Endometrium (tissue), 2 donors: ENCODE measurements at regions not wholly inside any gene's neighbourhood (a gene's known extent, or its start where the extent isn't known, plus 50 kb on each side); places are given as distances from the start of the nearest gene placed in this dataset.
"Not testable (repeated sequence)": the region's sequence is repeated elsewhere in the genome, so short reads cannot be mapped to it uniquely, and the experiment has no call there.

Experiments
- FAIRE-seq: peaks from 2 replicates; lab custom pipeline; 2012; peaks lifted over from hg19 to GRCh38; lab: Jason Lieb, UNC
- donor health status: control.
- donor health status: control.

DNA sequence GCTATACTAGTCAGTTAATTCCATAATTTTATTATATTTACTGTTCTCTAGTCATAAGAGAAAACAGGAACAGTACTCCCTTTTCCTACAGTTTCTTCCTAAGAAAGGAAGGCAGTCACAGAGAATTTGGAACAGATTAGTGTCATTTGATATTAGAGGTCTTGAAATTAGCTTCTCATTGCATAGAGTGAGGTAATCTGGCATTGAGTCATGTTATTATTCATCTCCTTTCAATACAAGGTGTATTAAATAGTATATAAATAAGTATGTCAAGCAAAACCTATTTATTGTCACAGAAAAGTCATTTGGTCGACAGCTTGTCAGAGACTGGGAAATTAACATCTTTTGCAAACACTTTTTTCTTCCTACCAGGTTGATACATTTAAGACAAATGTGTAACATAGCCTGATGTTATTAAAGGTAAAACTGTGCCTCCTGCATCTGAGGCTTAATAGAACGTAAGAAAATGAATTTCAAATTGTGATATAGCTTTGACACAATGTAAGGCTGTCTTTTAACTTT is 753.1 kb upstream of the FRG1 start:
- FAIRE-seq = no peak

DNA sequence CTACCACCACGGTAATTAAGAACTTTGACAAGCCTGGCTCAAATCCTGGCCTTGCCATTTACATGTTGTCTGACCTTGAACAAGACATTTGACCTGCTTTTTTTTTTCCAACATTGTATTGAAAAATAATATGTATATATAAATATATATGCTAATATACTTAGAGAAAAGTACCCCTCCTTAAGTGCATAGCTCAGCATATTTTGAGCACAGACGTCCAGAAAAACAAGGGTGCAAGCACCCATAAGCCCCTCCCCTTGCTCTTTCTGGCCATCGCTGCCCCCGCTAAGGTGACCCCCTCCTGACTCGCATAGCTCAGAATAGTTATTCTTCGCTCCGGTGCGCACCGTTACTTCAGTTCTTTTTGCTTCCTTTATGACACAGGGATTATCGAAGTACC is 742.0 kb upstream of the FRG1 start:
- no peak for FAIRE-seq

DNA sequence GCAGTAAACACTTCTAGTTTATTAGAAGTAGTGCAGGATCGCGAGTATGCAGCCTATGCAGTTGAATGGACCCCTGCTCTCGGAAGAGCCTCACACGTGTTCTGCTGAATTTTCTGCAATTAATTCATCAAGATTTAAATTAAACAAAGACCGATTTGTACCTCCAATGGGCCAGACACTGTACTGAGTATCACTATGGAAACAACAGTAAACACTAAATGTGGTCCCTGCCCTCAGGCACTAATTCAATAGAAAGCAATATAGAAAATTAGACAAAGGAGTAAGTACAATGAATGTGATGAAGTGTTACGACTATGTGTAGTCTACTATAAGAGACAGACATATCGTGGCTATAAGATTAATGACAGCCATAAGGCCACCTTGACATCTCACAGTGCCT is 740.3 kb upstream of the FRG1 start:
- no peak for FAIRE-seq

DNA sequence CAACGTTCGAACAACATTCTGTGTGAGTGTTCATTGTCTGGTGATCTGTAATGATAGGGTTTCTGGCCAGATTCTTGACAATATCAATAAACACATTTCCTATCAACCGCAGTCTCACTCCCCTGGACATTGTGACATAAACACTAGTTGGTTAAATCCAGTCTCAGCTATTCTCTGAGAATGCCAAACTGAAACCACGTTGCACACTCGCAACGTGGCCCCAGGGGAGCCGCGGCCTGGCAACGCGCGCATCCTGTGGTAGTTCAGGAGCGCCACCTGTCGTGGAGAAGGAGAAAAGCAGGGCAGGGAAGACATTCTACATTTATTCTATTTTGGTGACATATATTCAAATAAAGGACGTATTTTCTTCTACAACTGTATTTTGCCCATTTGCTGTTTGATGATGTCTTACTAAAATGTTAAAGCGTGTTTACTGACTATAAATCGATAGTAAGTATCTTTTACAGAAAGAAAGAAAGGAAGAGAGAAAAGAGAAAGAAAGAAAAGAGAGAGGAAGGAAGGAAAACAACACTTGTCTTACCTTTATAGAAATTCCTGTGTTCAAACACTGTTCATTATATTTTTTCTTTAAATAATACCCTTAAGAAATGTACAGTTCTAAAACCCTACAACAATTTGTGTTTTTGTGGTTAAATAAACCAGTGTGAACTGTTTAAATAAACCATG is 738.3 kb upstream of the FRG1 start:
- FAIRE-seq = no peak

DNA sequence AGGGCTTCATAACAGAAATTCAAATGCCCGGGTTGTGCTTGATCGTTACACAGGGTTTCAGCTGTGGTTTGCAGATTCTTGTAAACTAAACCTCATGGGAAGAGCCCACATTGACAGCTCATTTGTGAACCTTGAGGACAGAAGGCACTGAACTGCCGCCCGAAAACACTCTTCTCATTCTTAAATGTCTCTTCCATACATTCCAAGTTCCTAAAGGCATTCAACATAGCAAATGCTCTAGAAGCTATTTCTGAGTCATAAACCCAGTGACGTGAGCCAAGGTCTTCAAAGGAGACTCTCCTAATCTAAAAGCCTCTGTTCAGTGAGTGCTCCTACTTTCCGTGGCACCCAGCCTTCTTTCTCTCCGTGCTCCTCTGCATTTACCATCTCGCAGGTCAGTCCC is 737.8 kb upstream of the FRG1 start:
- FAIRE-seq = no peak

DNA sequence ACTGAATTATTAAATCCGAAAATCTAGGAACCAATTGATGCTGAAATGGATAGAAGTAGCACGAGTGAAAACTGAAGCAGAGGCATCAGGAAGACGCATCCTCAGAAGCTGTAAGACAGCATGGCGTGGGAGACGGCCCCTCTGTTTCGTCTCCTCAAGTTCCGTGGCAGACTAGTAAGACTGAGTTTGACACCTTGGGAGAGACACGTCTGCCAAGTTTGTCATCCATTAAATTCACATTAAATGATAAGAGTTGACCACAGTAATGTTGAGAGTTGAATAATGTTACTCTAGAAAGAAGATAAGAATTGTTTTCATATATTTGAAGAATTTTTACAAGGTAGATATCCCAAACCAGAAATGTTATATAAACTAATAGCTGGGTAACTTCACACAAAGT is 736.1 kb upstream of the FRG1 start:
- no peak for FAIRE-seq

DNA sequence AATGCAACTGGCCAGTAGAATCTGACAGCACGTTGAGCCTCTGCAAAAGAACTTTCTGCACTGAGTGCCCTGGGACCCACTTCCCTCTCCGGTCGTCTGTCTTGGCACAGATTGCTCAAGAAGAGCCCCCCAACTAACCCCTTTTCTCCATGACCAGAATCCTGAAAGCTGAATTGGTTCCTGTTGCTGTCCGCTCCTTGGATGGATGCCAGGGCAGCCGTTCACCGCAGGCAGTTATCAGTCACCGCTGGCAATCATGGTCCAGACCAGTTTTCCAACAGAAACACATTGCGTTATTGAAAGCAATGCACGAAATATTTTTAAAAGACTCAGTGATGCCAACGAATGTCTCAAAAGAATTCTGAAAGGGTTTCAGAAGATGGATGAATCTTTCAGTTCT is 733.7 kb upstream of the FRG1 start:
- FAIRE-seq = no peak

DNA sequence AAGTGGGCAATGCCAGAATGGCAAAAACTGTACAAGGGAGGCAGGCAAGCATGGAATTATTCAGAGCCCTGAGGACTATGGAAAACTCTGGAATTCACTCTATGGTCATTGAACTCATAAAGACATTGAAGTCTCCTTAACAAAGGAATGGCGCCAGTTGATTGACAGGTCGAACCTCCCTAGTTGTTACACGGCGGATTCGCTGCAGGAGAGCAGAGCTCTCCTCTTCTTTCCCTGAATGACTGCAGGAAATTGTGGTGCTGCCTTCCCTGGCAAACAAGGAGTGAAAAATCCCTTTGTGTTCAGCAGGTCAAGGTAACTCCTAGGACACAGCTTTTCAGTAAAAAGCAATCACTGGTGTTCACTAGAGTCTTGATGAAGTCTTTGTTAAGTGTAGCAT is 732.8 kb upstream of the FRG1 start:
- FAIRE-seq = no peak

DNA sequence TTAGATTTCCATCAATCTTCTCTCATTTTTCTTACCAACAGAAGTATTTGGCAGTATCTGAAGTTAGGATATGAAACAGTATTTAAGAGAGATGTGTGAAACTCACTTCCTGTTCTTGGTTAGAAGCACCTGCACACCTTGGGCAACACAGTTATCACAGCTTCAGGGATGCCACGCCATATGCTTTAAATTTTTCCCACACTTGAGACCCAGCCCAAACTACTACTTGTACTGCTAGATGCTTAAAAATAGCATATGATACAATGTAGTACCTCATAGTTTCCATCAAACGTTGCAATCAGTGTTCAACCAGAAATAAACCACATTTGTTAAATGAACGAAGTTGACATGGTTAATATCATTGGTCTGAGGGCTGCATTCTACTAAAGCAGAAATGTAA is 725.1 kb upstream of the FRG1 start:
- no peak for FAIRE-seq

DNA sequence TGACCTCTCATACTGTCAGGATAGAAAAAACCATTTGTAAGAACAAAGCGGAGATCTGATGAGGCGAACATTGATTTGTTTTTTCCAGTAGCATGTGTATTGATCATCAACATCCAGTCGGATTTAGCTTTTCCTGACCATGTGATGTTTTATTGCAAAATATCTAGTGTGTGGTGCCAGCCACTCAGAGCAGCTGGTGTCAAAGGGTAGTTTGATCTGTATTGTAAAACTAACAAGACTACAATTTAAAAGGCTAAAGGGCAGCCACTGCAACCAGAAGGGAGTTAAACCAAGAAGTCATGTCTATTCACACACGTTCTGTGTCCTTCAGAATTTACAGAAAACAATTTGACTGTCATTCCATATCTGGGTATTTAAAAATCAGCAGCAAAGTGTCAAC is 719.0 kb upstream of the FRG1 start:
- no peak for FAIRE-seq

DNA sequence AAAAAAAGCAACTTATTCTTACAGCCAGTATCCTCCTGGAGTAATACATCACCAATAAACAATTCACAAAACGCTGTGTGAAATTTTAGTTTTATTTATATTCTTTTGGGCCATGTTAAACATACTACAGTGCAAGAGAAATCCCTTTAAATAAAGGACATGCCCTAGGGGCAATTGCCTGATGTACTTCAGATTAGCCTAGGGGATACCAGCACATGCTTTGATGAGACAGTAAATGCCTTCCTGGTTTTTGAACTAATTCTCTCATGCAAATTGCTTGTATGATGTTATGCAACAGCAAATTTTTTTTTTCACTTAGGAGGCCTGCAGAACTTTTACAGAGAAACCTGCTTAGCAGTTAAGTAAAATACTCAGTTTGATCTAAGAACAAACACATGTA is 711.9 kb upstream of the FRG1 start:
- FAIRE-seq = no peak

DNA sequence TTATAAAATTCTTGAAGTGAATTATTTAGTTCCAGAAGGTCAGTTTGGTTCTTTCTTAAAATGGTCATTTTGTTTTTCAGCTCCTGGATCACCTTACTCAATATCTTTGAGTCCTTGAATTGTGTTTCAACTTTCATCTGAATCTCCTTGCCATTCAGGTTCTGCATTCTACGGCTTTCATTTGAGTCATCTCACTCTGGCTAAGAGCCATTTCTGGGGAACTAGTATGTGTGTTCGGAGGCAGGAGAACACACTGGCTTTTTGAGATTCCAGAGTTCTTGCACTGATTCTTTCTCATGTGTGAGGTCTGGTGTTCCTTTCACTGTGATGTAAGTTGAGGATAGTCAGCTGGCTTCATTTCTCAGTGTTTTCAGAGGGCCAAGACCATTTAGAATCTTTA is 708.4 kb upstream of the FRG1 start:
- FAIRE-seq = no peak

DNA sequence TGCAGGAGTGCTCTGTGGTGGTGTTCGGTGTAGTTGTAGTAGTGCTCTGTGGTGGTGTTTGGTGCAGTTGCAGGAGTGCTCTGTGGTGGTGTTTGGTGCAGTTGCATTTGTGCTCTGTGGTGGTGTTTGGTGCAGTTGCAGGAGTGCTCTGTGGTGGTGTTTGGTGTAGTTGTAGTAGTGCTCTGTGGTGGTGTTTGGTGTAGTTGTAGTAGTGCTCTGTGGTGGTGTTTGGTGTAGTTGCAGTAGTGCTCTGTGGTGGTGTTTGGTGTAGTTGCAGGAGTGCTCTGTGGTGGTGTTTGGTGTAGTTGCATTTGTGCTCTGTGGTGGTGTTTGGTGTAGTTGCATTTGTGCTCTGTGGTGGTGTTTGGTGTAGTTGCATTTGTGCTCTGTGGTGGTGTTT is 706.9 kb upstream of the FRG1 start:
- FAIRE-seq = not testable (repeated sequence)

DNA sequence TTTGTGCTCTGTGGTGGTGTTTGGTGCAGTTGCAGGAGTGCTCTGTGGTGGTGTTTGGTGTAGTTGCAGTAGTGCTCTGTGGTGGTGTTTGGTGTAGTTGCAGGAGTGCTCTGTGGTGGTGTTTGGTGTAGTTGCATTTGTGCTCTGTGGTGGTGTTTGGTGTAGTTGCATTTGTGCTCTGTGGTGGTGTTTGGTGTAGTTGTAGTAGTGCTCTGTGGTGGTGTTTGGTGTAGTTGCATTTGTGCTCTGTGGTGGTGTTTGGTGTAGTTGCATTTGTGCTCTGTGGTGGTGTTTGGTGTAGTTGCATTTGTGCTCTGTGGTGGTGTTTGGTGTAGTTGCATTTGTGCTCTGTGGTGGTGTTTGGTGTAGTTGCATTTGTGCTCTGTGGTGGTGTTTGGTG is 705.7 kb upstream of the FRG1 start:
- not testable (repeated sequence) for FAIRE-seq

DNA sequence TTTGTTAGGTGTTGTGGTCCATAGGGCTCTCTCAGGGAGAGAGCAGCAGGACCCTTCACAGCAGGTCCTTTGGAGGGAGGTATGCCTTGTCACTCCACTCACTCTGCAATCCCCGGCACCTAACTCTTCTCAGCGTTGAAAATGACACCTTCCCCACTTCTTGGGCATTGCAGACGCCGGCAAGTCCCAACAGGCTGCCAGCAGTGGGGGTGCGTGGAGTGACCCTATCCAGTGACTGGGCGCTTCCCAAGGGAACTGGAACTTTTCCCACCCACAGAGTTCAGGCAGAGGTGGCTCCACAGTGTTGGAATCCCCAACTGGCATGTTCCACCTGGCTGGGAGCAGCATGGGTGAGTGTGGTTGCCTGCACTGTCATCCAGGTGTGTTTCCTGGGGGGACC is 705.1 kb upstream of the FRG1 start:
- FAIRE-seq = no peak

DNA sequence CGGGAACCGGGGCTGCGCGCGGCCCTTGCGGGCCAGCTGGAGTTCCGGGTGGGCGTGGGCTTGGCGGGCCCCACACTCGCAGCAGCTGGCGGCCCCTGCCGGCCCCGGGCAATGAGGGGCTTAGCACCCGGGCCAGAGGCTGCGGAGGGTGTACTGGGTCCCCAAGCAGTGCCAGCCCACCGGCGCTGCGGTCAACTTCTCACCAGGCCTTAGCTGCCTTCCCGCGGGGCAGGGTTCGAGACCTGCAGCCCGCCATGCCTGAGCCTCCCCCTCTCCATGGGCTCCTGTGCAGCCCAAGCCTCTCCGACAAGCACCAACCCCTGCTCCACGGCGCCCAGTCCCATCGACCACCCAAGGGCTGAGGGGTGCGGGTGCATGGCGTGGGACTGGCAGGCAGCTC is 704.4 kb upstream of the FRG1 start:
- FAIRE-seq = not testable (repeated sequence)

DNA sequence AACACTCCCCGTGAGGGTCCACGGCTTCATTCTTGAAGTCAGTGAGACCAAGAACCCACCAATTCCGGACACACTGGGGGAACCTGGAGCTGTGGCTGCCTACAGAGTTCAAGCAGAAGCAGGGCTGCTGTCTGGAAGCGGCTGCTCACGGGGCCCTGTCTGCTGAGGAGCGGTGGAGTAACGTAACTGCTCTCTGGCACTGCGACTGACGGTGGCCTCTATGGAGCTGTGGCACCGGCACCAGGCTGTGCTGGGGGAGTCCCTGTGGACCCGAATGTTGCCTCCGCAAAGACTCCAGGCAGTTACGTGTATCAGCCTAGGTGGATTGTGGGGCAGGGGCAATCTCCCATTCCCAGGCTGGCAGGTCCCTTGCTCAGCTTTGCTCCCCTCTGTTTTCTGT is 703.3 kb upstream of the FRG1 start:
- no peak for FAIRE-seq

DNA sequence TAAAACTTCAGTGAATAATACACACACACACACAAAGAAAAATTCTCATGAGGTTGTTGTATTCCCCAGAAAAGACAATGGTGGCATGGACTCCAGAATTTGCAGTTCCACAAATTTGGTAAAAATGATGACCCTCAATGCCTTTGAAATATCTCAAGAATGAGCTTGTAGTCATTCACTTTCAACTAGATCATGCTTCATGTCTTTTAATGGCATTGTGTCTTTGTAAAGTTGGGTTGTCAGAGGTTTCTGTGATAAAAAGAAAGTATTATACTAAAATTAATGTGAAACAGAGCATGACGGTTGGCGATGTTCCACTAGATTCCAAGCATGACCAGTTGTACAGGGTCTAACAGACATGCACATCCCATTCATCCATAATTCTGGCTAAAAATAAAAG is 685.0 kb upstream of the FRG1 start:
- no peak for FAIRE-seq

DNA sequence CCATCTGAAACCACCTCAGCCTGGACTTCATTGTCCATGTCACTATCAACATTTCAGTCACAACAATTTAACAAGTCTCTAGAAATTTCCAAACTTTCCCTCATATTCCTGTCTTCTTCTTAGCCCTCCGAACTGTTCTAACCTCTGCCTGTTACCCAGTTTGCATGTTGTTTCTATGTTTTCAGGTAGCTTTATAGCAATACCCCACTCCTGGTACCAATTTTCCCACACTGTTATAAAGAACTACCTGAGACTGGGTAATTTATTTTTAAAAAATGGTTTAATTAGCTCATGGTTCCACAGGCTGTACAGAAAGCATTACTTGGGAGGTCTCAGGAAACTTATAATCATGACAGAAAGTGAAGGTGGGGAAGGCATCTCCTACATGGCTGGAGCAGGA is 679.2 kb upstream of the FRG1 start:
- no peak for FAIRE-seq

DNA sequence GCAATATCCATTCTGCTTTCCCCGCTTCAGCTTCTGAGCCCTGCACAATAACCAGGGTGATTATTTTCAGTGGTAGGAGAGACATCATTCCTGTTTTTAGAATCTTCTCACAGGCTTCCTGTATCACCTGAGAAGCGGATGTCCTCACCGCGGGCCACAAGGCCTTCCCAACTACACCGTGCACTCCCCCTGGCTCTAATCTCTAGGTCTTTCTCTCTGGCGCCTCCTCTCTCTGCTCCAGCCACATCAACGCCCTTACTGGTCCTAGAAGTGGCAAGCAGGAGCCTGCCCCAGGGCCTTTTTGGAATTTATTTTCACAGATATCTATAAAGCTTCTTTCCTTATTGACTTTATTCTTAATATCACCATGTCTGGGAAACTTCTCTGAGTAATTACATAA is 675.2 kb upstream of the FRG1 start:
- no peak for FAIRE-seq

DNA sequence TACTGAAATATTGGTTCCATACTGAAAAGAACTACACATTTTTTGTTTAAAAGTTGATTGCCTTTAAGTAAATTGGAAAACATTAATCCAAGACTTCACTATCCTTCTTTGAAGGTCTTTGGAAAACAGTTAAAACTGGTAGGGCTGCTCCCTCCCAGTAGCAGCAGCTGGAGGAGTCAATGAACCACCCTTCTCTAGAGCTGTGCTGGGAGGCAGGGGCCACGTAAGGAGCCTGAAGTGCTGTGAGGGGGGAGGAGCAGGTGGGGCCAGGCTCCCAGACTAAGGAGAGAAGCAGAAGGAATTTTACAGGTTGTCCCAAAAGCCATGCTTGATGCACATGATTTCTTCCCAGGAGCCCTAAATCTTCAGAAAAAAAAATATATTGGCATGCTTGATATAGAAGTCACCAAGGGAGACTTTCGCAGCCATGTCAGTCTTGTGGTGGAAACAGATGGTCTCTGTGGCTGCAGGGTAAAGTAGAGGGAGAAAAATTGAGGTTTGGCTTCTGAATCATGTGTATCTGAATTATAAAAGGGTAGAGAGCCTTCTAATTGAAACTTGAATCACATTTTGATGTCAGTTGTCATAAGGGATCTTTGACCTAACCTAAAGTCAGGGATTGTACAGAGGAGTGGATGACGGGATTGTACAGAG is 673.2 kb upstream of the FRG1 start:
- FAIRE-seq = no peak

DNA sequence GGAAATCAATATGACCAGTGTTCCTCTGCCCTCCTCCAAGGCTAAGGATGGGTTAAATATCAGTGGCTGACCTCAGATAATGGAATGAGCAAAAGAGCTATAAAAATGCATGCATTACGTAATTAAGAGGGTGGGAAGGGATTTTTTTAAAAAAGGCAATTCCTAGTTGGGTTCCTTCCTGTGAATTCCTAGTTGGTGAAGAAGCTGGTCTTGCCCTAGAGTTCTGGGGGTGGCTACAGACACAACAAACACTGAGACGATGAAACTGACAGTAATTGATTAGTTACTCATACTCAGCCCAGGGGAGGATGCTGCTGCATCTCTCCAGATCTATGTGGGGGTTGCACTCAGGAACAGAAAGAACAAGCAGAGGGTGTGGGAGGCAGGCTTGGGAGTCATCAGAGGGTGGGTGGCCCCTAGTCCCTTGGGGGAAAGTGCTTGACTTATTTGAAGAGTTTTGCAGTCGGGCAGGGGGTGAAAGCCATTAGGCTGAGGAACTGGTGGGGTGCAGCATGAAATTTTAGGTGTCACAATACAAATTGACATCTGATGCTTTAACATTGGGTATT is 662.0 kb upstream of the FRG1 start:
- no peak for FAIRE-seq

DNA sequence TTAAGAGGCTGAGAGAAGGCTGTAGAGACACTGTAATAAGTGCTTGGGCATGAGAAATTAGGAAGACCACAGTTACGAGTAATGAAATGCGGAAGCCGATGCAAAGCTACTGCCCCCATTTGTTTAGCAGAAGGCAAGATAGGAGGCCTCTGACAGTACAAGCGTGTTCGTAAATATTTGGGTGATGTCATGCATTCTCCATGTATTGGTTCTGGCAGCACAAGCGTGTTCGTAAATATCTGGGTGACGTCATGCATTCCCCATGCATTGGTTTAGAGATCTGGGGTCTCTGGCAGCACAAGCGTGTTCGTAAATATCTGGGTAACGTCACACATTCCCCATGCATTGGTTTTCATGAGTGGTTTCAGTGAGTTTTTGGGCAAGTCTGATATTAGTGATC is 661.5 kb upstream of the FRG1 start:
- FAIRE-seq = no peak

DNA sequence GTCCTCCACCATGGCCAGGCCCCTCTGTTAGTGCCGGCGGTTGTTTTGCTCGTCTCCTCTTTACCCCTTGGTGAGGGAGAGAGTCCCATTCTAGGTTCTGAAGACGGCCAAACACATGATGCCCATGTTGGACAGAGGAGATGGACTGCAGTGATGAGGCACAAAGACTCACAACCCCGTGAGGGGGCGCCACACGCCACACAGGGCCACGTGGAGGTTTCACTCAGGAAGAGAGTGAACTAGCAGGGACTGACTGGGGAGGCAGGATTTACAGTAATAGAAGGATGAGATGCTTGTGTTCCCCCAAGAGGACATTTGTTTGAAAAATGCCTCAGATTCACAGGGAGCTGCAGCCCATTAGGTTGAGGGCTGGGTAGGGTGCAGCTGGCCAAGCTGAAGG is 655.3 kb upstream of the FRG1 start:
- FAIRE-seq = no peak
